Neural cell (in vitro differentiated cells): ENCODE measurements at regions not wholly inside any gene's neighbourhood (a gene's known extent, or its start where the extent isn't known, plus 50 kb on each side); places are given as distances from the start of the nearest gene placed in this dataset.

ENCODE experiments used
- H2AFZ ChIP-seq: fragments of 200-600, 300-800 bp; sonication (generic), shearing (Covaris generic); 2 replicates; pipeline ENCODE4 v1.6.0; 2014; ENCODE audit warnings: low read depth, mild to moderate bottlenecking, antibody characterized with exemption, low read length, moderate library complexity
- H3F3A ChIP-seq: fragments of 200-600 bp; shearing (Covaris generic); 2 replicates; pipeline ENCODE4 v1.6.1; 2016; ENCODE audit warnings: mild to moderate bottlenecking, moderate library complexity, mixed read lengths, antibody characterized with exemption, low read length; ENCODE audit not compliant: insufficient read depth, poor library complexity, severe bottlenecking
- H3K27ac ChIP-seq: fragments of 200-600, 300-800 bp; sonication (generic), shearing (Covaris generic); 2 replicates; pipeline ENCODE4 v1.5.1; 2014; ENCODE audit warnings: mild to moderate bottlenecking, low read length, moderate library complexity
- H3K27me3 ChIP-seq: fragments of 300-800, 200-600 bp; sonication (generic), shearing (Covaris generic); 2 replicates; pipeline ENCODE4 v1.6.0; 2014; ENCODE audit warnings: mild to moderate bottlenecking, low read depth, low read length, moderate library complexity; ENCODE audit not compliant: insufficient read depth
- H3K36me3 ChIP-seq: fragments of 300-800, 200-600 bp; sonication (generic), shearing (Covaris generic); 2 replicates; pipeline ENCODE4 v1.5.1; 2014; ENCODE audit warnings: mild to moderate bottlenecking, antibody characterized with exemption, low read length, moderate library complexity; ENCODE audit not compliant: insufficient read depth
- H3K4me2 ChIP-seq: fragments of 300-800, 200-600 bp; sonication (generic), shearing (Covaris generic); 2 replicates; pipeline ENCODE4 v1.6.0; 2014; ENCODE audit warnings: mild to moderate bottlenecking, low read length
- H3K4me3 ChIP-seq: fragments of 300-800, 200-600 bp; sonication (generic), shearing (Covaris generic); 2 replicates; pipeline ENCODE4 v1.5.1; 2014; ENCODE audit warnings: mild to moderate bottlenecking, low read length, moderate library complexity
- H3K79me2 ChIP-seq: fragments of 200-600 bp; shearing (Covaris generic); replicated peaks from 2 replicates; pipeline ENCODE4 v1.6.0; 2014; ENCODE audit warnings: mild to moderate bottlenecking, low read length, moderate library complexity; ENCODE audit not compliant: insufficient read depth
- H3K9ac ChIP-seq: fragments of 300-800, 200-600 bp; sonication (generic), shearing (Covaris generic); 2 replicates; pipeline ENCODE4 v1.6.1; 2016; ENCODE audit warnings: mild to moderate bottlenecking, low read length, mixed read lengths
- H3K9me2 ChIP-seq: fragments of 200-600 bp; shearing (Covaris generic); 2 replicates; pipeline ENCODE4 v1.6.1; 2016; ENCODE audit warnings: mild to moderate bottlenecking, low read length, mixed read lengths; ENCODE audit not compliant: insufficient read depth
- H3K9me3 ChIP-seq: fragments of 200-600, 300-800 bp; sonication (generic), shearing (Covaris generic); 2 replicates; pipeline ENCODE4 v1.6.1; 2016; ENCODE audit warnings: mild to moderate bottlenecking, mixed run types, low read length, moderate library complexity, mixed read lengths
- H4K20me1 ChIP-seq: fragments of 200-600 bp; shearing (Covaris generic); 2 replicates; pipeline ENCODE4 v1.6.1; 2016; ENCODE audit warnings: mild to moderate bottlenecking, mixed run types; ENCODE audit not compliant: insufficient read depth
- EP300 ChIP-seq: fragments of 450-650 bp; conservative IDR thresholded peaks from 2 replicates; pipeline ENCODE4 v1.6.1; 2014; ENCODE audit warnings: antibody characterized with exemption, mild to moderate bottlenecking, moderate library complexity; ENCODE audit not compliant: poor library complexity, severe bottlenecking
- EZH2 ChIP-seq: fragments of 200-600, 300-800 bp; shearing (Covaris generic), sonication (generic); IDR thresholded peaks from 2 replicates; pipeline ENCODE4 v1.6.1; 2014; ENCODE audit warnings: antibody characterized with exemption, low read length, borderline replicate concordance, mild to moderate bottlenecking; ENCODE audit not compliant: insufficient read depth, poor library complexity, severe bottlenecking
- MXI1 ChIP-seq: fragments of 450-650 bp; conservative IDR thresholded peaks from 2 replicates; pipeline ENCODE4 v1.6.1; 2014; ENCODE audit warnings: antibody characterized with exemption, mild to moderate bottlenecking; ENCODE audit not compliant: poor library complexity, severe bottlenecking
- POLR2AphosphoS5 ChIP-seq: IDR thresholded peaks from 2 replicates; pipeline ENCODE4 v1.6.1; 2012
- RAD21 ChIP-seq: fragments of 450-650 bp; conservative IDR thresholded peaks from 2 replicates; pipeline ENCODE4 v1.6.1; 2014; ENCODE audit warnings: antibody characterized with exemption, mild to moderate bottlenecking, moderate library complexity
- SMC3 ChIP-seq: fragments of 450-650 bp; conservative IDR thresholded peaks from 2 replicates; pipeline ENCODE4 v1.6.1; 2014; ENCODE audit warnings: antibody characterized with exemption, mild to moderate bottlenecking, moderate library complexity; ENCODE audit not compliant: poor library complexity
- TAF1 ChIP-seq: IDR thresholded peaks from 2 replicates; pipeline ENCODE4 v1.6.1; 2012; ENCODE audit warnings: low read depth
- TF ChIP-seq, protein P1 (sequence below): fragments of 450-650 bp; IDR thresholded peaks from 2 replicates; pipeline ENCODE4 v1.5.1; 2014; ENCODE audit warnings: antibody characterized with exemption, mild to moderate bottlenecking, moderate library complexity; ENCODE audit not compliant: poor library complexity, severe bottlenecking
- TF ChIP-seq, protein P2 (sequence below): IDR thresholded peaks from 2 replicates; pipeline ENCODE4 v1.6.1; 2012; ENCODE audit warnings: borderline replicate concordance

DNA sequence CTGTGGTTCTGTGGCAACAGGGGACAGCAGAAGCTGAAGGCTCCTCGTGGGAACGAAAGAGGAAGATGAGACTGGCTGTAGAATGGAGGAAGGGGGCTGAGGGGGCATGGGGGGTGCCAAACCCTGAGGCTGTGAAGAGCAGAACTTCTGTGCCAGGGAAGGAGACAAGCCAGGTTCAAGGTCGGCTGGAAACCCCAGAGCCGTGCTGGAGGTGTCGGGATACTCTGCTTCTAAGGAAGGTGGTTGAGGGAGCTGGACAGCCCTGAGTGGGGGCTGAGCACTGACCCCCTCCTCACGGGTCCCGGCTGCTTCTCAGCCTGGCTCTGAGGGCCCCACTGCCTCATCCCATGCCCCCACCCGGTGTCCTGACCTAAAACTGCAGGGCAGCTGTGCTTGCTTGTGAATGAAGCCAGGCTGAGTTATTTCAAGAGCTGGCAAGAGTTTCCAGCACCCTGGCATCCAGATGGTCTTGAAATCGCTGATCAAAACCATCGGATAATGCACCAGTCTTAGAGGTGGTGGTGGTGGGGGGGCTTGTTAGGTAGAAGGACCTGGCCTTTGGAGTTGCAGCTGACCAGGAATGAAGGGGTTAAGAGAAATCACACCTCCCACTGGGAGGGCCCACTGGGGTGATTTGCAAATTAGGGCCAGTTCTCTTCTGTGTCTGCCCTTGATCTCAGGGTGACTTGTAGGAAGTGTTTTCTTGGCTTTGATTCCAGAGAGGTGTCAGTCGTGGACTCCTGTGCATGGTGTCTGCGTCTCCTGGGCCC, 218.9 kb upstream of the C1orf174 start:
- H3K36me3 ChIP-seq: no peaks in the 10 kb centered on the region

DNA sequence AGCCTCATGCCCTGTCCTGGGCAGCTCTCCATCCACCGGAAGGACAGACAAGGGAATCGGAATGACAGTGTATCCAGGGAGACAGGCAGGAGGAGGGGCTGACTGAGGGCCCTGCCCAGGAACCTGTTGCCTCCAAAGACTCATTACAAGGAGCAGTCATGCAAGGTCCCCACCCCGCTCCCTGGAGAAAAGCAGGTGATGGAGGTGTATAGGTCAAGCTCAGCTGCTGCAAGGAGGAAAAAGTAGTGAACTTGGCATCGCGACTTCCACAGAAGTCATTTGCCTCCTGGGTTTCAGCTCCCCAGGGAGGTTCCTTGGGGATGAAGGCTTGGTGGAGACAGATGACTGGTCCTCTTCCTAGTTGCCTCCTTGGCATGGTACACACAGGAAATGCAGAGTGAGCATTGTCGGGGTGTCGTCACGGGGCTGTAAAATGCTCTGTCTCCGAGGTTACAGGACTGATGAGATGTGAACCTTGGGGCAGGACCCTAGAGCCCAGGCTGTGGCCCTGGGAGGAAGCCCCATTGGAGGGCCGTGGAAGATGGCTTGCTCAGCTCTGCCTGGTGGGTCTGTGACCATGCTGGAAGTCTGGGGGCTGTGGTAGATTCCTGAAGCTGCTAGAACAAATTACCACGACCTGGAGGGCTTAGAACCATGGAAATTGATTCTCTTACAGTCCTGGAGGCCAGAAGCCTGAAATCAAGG, 219.6 kb upstream of the C1orf174 start:
- Histone ChIP-seq H3K36me3 (no peaks in the 10 kb centered on the region), H3K9me2 (no peaks in the 10 kb centered on the region), H3K27ac (no peak overlapping the region), H3F3A (no peaks in the 10 kb centered on the region), H3K9me3 (no peaks in the 10 kb centered on the region), H3K4me2 (no peak overlapping the region), H2AFZ (no peak overlapping the region), H3K9ac (no peak overlapping the region), H3K27me3 (no peaks in the 10 kb centered on the region), H3K4me3 (no peak overlapping the region), H4K20me1 (no peaks in the 10 kb centered on the region), H3K79me2 (no peaks in the 10 kb centered on the region)
- TF ChIP-seq RAD21: no peak

More for the DNA sequence above, 218.9 kb upstream of the C1orf174 start:
- H3K9me3 ChIP-seq: no peaks in the 10 kb centered on the region
- no peak overlapping the region for H3K9ac ChIP-seq
- H3K79me2 ChIP-seq: no peaks in the 10 kb centered on the region
- no peaks in the 10 kb centered on the region for H3F3A ChIP-seq
- H3K27me3 ChIP-seq: no peaks in the 10 kb centered on the region
- no peaks in the 10 kb centered on the region for H4K20me1 ChIP-seq
- no peak overlapping the region for H3K27ac ChIP-seq
- H3K4me3 ChIP-seq: no peak overlapping the region
- no peak overlapping the region for H2AFZ ChIP-seq
- H3K9me2 ChIP-seq: no peaks in the 10 kb centered on the region
- TF ChIP-seq EZH2 (no peak), RAD21 (no peak), TAF1 (no peak), SMC3 (no peak), MXI1 (no peak), EP300 (no peak), POLR2AphosphoS5 (no peak)
- TF ChIP-seq, protein P1, sequence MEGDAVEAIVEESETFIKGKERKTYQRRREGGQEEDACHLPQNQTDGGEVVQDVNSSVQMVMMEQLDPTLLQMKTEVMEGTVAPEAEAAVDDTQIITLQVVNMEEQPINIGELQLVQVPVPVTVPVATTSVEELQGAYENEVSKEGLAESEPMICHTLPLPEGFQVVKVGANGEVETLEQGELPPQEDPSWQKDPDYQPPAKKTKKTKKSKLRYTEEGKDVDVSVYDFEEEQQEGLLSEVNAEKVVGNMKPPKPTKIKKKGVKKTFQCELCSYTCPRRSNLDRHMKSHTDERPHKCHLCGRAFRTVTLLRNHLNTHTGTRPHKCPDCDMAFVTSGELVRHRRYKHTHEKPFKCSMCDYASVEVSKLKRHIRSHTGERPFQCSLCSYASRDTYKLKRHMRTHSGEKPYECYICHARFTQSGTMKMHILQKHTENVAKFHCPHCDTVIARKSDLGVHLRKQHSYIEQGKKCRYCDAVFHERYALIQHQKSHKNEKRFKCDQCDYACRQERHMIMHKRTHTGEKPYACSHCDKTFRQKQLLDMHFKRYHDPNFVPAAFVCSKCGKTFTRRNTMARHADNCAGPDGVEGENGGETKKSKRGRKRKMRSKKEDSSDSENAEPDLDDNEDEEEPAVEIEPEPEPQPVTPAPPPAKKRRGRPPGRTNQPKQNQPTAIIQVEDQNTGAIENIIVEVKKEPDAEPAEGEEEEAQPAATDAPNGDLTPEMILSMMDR: no peak
- TF ChIP-seq, protein P2, sequence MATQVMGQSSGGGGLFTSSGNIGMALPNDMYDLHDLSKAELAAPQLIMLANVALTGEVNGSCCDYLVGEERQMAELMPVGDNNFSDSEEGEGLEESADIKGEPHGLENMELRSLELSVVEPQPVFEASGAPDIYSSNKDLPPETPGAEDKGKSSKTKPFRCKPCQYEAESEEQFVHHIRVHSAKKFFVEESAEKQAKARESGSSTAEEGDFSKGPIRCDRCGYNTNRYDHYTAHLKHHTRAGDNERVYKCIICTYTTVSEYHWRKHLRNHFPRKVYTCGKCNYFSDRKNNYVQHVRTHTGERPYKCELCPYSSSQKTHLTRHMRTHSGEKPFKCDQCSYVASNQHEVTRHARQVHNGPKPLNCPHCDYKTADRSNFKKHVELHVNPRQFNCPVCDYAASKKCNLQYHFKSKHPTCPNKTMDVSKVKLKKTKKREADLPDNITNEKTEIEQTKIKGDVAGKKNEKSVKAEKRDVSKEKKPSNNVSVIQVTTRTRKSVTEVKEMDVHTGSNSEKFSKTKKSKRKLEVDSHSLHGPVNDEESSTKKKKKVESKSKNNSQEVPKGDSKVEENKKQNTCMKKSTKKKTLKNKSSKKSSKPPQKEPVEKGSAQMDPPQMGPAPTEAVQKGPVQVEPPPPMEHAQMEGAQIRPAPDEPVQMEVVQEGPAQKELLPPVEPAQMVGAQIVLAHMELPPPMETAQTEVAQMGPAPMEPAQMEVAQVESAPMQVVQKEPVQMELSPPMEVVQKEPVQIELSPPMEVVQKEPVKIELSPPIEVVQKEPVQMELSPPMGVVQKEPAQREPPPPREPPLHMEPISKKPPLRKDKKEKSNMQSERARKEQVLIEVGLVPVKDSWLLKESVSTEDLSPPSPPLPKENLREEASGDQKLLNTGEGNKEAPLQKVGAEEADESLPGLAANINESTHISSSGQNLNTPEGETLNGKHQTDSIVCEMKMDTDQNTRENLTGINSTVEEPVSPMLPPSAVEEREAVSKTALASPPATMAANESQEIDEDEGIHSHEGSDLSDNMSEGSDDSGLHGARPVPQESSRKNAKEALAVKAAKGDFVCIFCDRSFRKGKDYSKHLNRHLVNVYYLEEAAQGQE: no peak
- H3K4me2 ChIP-seq: no peak overlapping the region
